Hepatocyte (in vitro differentiated cells): ENCODE measurements at regions not wholly inside any gene's neighbourhood (a gene's known extent, or its start where the extent isn't known, plus 50 kb on each side); places are given as distances from the start of the nearest gene placed in this dataset.

Source experiments
- DNase-seq: peaks from one replicate; pipeline ENCODE4 v3.0.0-alpha.2; 2016; ENCODE audit warnings: low spot score
- H2AFZ ChIP-seq: fragments of 200-600 bp; sonication (generic); 2 replicates; pipeline ENCODE4 v1.6.0; 2016; ENCODE audit warnings: antibody characterized with exemption, mild to moderate bottlenecking
- H3K27ac ChIP-seq: fragments of 200-600 bp; sonication (generic); 2 replicates; pipeline ENCODE4 v1.5.1; 2016; ENCODE audit warnings: mild to moderate bottlenecking
- H3K27me3 ChIP-seq: fragments of 200-600 bp; sonication (generic); 2 replicates; pipeline ENCODE4 v1.6.1; 2016
- H3K36me3 ChIP-seq: fragments of 200-600 bp; sonication (generic); replicated peaks from 2 replicates; pipeline ENCODE4 v1.5.1; 2016; ENCODE audit warnings: low read depth; ENCODE audit not compliant: insufficient read depth
- H3K4me1 ChIP-seq: fragments of 200-600 bp; sonication (generic); 2 replicates; pipeline ENCODE4 v1.5.1; 2016; ENCODE audit warnings: mild to moderate bottlenecking, moderate library complexity; ENCODE audit not compliant: insufficient read depth
- H3K4me2 ChIP-seq: fragments of 200-600 bp; sonication (generic); 2 replicates; pipeline ENCODE4 v1.6.0; 2016
- H3K4me3 ChIP-seq: fragments of 200-600 bp; sonication (generic); 2 replicates; pipeline ENCODE4 v1.5.1; 2016; ENCODE audit warnings: mild to moderate bottlenecking
- H3K79me2 ChIP-seq: fragments of 200-600 bp; sonication (generic); 2 replicates; pipeline ENCODE4 v1.6.0; 2017; ENCODE audit warnings: mild to moderate bottlenecking
- H3K9me2 ChIP-seq: fragments of 200-600 bp; sonication (generic); replicated peaks from 2 replicates; pipeline ENCODE4 v1.6.0; 2017; ENCODE audit warnings: mild to moderate bottlenecking; ENCODE audit not compliant: insufficient read depth
- H3K9me3 ChIP-seq: fragments of 200-600 bp; sonication (generic); 2 replicates; pipeline ENCODE4 v1.5.1; 2016; ENCODE audit warnings: low read depth, mild to moderate bottlenecking
- H4K20me1 ChIP-seq: fragments of 200-600 bp; sonication (generic); 2 replicates; pipeline ENCODE4 v1.6.0; 2016; ENCODE audit warnings: mild to moderate bottlenecking; ENCODE audit not compliant: insufficient read depth, poor library complexity, severe bottlenecking
- EZH2 ChIP-seq: fragments of 200-600 bp; sonication (generic); IDR thresholded peaks from 2 replicates; pipeline ENCODE4 v1.6.1; 2016; ENCODE audit warnings: antibody characterized with exemption, mild to moderate bottlenecking, borderline replicate concordance
- EZH2phosphoT487 ChIP-seq: fragments of 200-600 bp; sonication (generic); IDR thresholded peaks from one replicate; pipeline ENCODE4 v1.6.1; 2018; ENCODE audit warnings: antibody characterized with exemption, mild to moderate bottlenecking, low read depth, moderate library complexity; ENCODE audit not compliant: unreplicated experiment, severe bottlenecking
- WGBS: methylation state at CpG from one replicate; pipeline ENCODE4 v1.1.6; 2016; ENCODE audit warnings: low lambda C conversion rate; ENCODE audit errors: missing lambda C conversion rate; 5-methylcytosine and 5-hydroxymethylcytosine counted together
- TF ChIP-seq, protein P1 (sequence below): fragments of 200-600 bp; sonication (generic); IDR thresholded peaks from 2 replicates; pipeline ENCODE4 v1.5.1; 2016; ENCODE audit warnings: antibody characterized with exemption, mild to moderate bottlenecking; ENCODE audit not compliant: poor library complexity

DNA sequence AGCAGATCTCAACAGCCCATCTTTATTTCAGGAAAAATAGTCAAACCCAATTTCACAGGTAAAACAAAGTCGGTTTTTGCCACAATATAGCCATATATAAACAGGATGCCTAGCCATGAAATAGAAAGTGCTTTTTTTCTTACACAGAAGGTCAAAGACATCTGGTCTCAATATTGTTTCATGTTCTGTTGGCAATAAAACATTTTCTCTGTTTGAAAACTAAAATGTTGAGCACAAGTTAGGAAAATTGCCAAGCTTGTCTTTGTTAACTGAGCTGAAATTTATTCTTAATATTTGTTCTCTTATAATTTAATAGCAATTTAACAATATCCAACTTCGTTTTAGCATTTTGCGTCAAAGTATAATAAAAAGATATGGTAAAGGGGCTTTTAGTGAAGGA is 673.4 kb downstream of the DTWD2 start:
- Histone ChIP-seq H3K9me2 (no peaks in the 10 kb centered on the region), H3K4me1 (no peaks in the 10 kb centered on the region), H2AFZ (no peak overlapping the region), H3K27me3 (no peaks in the 10 kb centered on the region), H3K4me2 (peak overlapping the region; percentile 2), H4K20me1 (no peaks in the 10 kb centered on the region), H3K27ac (no peak overlapping the region), H3K36me3 (no peaks in the 10 kb centered on the region), H3K79me2 (no peaks in the 10 kb centered on the region), H3K4me3 (no peak overlapping the region), H3K9me3 (no peaks in the 10 kb centered on the region)
- WGBS = 63% methylated on average over 3 of the region's 3 CpGs
- peak; percentile 3 for DNase-seq
- no peak for TF ChIP-seq EZH2
- TF ChIP-seq EZH2phosphoT487 = no peak
- TF ChIP-seq, protein P1, sequence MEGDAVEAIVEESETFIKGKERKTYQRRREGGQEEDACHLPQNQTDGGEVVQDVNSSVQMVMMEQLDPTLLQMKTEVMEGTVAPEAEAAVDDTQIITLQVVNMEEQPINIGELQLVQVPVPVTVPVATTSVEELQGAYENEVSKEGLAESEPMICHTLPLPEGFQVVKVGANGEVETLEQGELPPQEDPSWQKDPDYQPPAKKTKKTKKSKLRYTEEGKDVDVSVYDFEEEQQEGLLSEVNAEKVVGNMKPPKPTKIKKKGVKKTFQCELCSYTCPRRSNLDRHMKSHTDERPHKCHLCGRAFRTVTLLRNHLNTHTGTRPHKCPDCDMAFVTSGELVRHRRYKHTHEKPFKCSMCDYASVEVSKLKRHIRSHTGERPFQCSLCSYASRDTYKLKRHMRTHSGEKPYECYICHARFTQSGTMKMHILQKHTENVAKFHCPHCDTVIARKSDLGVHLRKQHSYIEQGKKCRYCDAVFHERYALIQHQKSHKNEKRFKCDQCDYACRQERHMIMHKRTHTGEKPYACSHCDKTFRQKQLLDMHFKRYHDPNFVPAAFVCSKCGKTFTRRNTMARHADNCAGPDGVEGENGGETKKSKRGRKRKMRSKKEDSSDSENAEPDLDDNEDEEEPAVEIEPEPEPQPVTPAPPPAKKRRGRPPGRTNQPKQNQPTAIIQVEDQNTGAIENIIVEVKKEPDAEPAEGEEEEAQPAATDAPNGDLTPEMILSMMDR = no peak

DNA sequence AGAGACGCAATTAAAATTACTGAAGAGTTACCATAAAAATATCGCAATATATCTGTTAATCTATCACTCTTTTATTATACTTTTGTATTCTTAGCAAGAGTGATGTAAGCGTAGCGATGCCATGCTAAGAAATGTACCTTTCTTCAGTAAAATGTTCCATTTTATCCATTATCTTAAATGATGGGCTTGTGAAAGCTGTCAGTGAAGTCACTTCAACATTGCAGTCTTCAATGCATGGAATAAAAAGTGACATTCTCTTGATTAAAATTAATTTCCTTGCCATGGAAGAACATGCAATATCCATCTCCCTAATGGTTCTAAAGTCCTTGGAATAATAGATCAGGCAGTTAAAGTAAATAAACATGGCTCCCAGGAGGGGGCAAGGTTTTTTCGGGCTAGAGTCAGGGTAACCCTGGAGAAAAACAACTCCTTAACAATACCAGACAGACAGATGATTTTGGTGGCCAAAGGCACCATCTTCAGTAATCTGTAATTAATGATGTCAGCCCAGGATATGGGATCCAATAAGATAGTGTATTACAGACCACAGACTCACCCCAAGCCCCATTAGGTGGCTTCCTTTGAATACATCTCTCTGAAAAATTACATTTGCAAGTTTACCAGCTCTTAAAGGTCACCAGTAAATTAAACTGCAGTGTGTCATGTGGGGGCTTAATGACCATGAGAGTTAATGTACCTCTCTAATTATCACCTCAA is 677.1 kb downstream of the DTWD2 start:
- no peak overlapping the region for H3K4me2 ChIP-seq
- no peak overlapping the region for H2AFZ ChIP-seq
- TF ChIP-seq, protein P1 = no peak
- no peak for TF ChIP-seq EZH2phosphoT487
- no peak for TF ChIP-seq EZH2
- no peaks in the 10 kb centered on the region for H3K36me3 ChIP-seq
- WGBS = 93% methylated on average over 5 of the region's 5 CpGs
- DNase-seq = no peak
- no peaks in the 10 kb centered on the region for H3K27me3 ChIP-seq
- no peaks in the 10 kb centered on the region for H3K4me1 ChIP-seq
- H3K79me2 ChIP-seq = no peaks in the 10 kb centered on the region
- no peak overlapping the region for H3K4me3 ChIP-seq
- no peaks in the 10 kb centered on the region for H4K20me1 ChIP-seq
- H3K27ac ChIP-seq = no peak overlapping the region
- H3K9me3 ChIP-seq = no peaks in the 10 kb centered on the region
- no peaks in the 10 kb centered on the region for H3K9me2 ChIP-seq

DNA sequence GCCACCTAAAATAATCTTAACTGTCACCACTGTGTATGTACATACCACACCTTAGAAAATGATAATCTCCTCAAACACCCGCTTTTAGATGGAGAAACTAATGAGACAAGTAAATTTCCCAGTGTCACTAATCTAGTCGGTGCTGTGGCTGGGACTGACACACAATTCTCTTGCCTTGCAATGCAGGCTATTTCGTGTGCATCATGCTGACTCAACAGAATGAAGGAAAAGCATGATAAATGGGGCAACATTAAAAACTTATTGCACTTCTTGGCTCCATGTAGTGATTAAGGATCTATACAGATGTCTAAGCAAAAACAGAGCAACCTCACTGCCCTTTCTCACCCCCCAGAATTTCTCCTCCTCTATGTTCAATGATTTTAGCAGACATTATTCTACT is 677.9 kb downstream of the DTWD2 start:
- Histone ChIP-seq H3K9me2 (no peaks in the 10 kb centered on the region), H3K4me1 (no peaks in the 10 kb centered on the region), H3K9me3 (no peaks in the 10 kb centered on the region), H3K36me3 (no peaks in the 10 kb centered on the region), H3K4me3 (no peak overlapping the region), H3K27ac (no peak overlapping the region), H2AFZ (no peak overlapping the region), H3K79me2 (no peaks in the 10 kb centered on the region), H3K27me3 (no peaks in the 10 kb centered on the region), H3K4me2 (no peak overlapping the region), H4K20me1 (no peaks in the 10 kb centered on the region)
- TF ChIP-seq, protein P1 = no peak
- TF ChIP-seq EZH2 = no peak
- 78% methylated on average over 3 of the region's 3 CpGs for WGBS
- DNase-seq = no peak
